ENCODE measurements at regions not wholly inside any gene's neighbourhood (a gene's known extent, or its start where the extent isn't known, plus 50 kb on each side); places are given as distances from the start of the nearest gene placed in this dataset.

GRCh38 chr6:8780653-8781052 is 345.3 kb upstream of the SLC35B3 start:
- ATAC-seq: no peak

- ATAC-seq: no peak
These were observed 329.4 kb upstream of the SLC35B3 start for GRCh38 chr6:8764733-8765132.

- no peak for ATAC-seq
These were observed 325.6 kb upstream of the SLC35B3 start for GRCh38 chr6:8760951-8761350.

- no peak for ATAC-seq
These were observed 323.1 kb upstream of the SLC35B3 start for GRCh38 chr6:8758412-8758811.

- no peak for ATAC-seq
These were observed 315.3 kb upstream of the SLC35B3 start for GRCh38 chr6:8750627-8751026.

- ATAC-seq: no peak
These were observed 314.1 kb upstream of the SLC35B3 start for GRCh38 chr6:8749465-8749864.

GRCh38 chr6:8743170-8743745 is 307.9 kb upstream of the SLC35B3 start:
- peak in 1 of 2 donors; percentile 41 for ATAC-seq

GRCh38 chr6:8739454-8739853 is 304.1 kb upstream of the SLC35B3 start:
- no peak for ATAC-seq

GRCh38 chr6:8738951-8739350 is 303.6 kb upstream of the SLC35B3 start:
- no peak for ATAC-seq

- no peak for ATAC-seq
These were observed 301.0 kb upstream of the SLC35B3 start for GRCh38 chr6:8736156-8736895.

GRCh38 chr6:8733879-8734278 is 298.5 kb upstream of the SLC35B3 start:
- no peak for ATAC-seq

- ATAC-seq: no peak
These were observed 296.5 kb upstream of the SLC35B3 start for GRCh38 chr6:8731874-8732273.

- ATAC-seq: no peak
These were observed 275.5 kb upstream of the SLC35B3 start for GRCh38 chr6:8710668-8711431.

- ATAC-seq: no peak
These were observed 272.8 kb upstream of the SLC35B3 start for GRCh38 chr6:8707956-8708772.

- no peak for ATAC-seq
These were observed 272.0 kb upstream of the SLC35B3 start for GRCh38 chr6:8707369-8707768.

GRCh38 chr6:8705435-8706020 is 270.2 kb upstream of the SLC35B3 start:
- ATAC-seq: no peak

- no peak for ATAC-seq
These were observed 267.7 kb upstream of the SLC35B3 start for GRCh38 chr6:8703059-8703458.

- ATAC-seq: no peak
These were observed 253.5 kb upstream of the SLC35B3 start for GRCh38 chr6:8688821-8689220.

- ATAC-seq: no peak
These were observed 250.7 kb upstream of the SLC35B3 start for GRCh38 chr6:8686077-8686476.

GRCh38 chr6:8683204-8683603 is 247.9 kb upstream of the SLC35B3 start:
- no peak for ATAC-seq

- ATAC-seq: no peak
These were observed 244.5 kb upstream of the SLC35B3 start for GRCh38 chr6:8679823-8680222.

GRCh38 chr6:8678466-8678865 is 243.1 kb upstream of the SLC35B3 start:
- ATAC-seq: no peak

- ATAC-seq: no peak
These were observed 238.8 kb upstream of the SLC35B3 start for GRCh38 chr6:8674126-8674525.
